CD4-positive, CD25-positive, alpha-beta regulatory T cell (primary cell): ENCODE measurements at regions not wholly inside any gene's neighbourhood (a gene's known extent, or its start where the extent isn't known, plus 50 kb on each side); places are given as distances from the start of the nearest gene placed in this dataset.

ENCODE experiments used
- ATAC-seq, 2 donors: fragments of 150-1000 bp; cut with Tn5 transposase; one replicate each; pipeline ENCODE4 v1.10.0; 2021; ENCODE audit warnings: low read depth in 2 of 2, moderate number of reproducible peaks in 2 of 2, moderate library complexity in 1 of 2
- DNase-seq, 3 donors: peaks; one replicate each; pipeline versions ENCODE4 v3.0.0 to v3.0.0-alpha.2; 2012 to 2022; ENCODE audit warnings: mixed read lengths in 1 of 3
- H3K27ac ChIP-seq: one replicate; pipeline ENCODE4 v1.7.0; 2013; ENCODE audit warnings: mild to moderate bottlenecking, low read length; ENCODE audit not compliant: insufficient read depth, poor library complexity, severe bottlenecking
- H3K27me3 ChIP-seq: one replicate; pipeline ENCODE4 v1.7.0; 2013; ENCODE audit warnings: low read length; ENCODE audit not compliant: control insufficient read depth, insufficient read depth
- H3K36me3 ChIP-seq: one replicate; pipeline ENCODE4 v1.7.0; 2013; ENCODE audit warnings: mild to moderate bottlenecking, low read length, moderate library complexity; ENCODE audit not compliant: control insufficient read depth, insufficient read depth
- H3K4me1 ChIP-seq: 2 replicates; pipeline ENCODE4 v1.7.0; 2013; ENCODE audit warnings: mild to moderate bottlenecking, low read length; ENCODE audit not compliant: insufficient read depth, control insufficient read depth, poor library complexity, severe bottlenecking
- H3K4me3 ChIP-seq: one replicate; pipeline ENCODE4 v1.7.0; 2013; ENCODE audit warnings: low read depth, mild to moderate bottlenecking, low read length, moderate library complexity
- H3K9me3 ChIP-seq, 2 experiments: 1 replicate in 1 of 2; 2 replicates in 1 of 2; pipeline ENCODE4 v1.7.0; 2013; ENCODE audit warnings: low read length in 2 of 2, mild to moderate bottlenecking in 1 of 2, moderate library complexity in 1 of 2; ENCODE audit not compliant: control insufficient read depth in 2 of 2
- H3K27ac Mint-ChIP-seq, 3 donors: one replicate each; pipeline ENCODE4 v1.8.0; 2020 to 2022; ENCODE audit warnings: mild to moderate bottlenecking in 3 of 3, mixed read lengths in 3 of 3, moderate library complexity in 2 of 3
- H3K27me3 Mint-ChIP-seq: one replicate; pipeline ENCODE4 v1.8.0; 2022; ENCODE audit warnings: mild to moderate bottlenecking, mixed read lengths
- H3K36me3 Mint-ChIP-seq: one replicate; pipeline ENCODE4 v1.8.0; 2020; ENCODE audit warnings: mixed read lengths
- H3K4me1 Mint-ChIP-seq, 4 donors: one replicate each; pipeline ENCODE4 v1.8.0; 2020 to 2022; ENCODE audit warnings: mixed read lengths in 4 of 4, mild to moderate bottlenecking in 1 of 4
- H3K4me3 Mint-ChIP-seq, 4 donors: one replicate each; pipeline ENCODE4 v1.8.0; 2020 to 2022; ENCODE audit warnings: mild to moderate bottlenecking in 4 of 4, mixed read lengths in 4 of 4, moderate library complexity in 3 of 4
- H3K9me3 Mint-ChIP-seq, 7 donors: one replicate each; pipeline ENCODE4 v1.8.0; 2020 to 2022; ENCODE audit warnings: mixed read lengths in 7 of 7, mild to moderate bottlenecking in 3 of 7, moderate library complexity in 2 of 7

DNA sequence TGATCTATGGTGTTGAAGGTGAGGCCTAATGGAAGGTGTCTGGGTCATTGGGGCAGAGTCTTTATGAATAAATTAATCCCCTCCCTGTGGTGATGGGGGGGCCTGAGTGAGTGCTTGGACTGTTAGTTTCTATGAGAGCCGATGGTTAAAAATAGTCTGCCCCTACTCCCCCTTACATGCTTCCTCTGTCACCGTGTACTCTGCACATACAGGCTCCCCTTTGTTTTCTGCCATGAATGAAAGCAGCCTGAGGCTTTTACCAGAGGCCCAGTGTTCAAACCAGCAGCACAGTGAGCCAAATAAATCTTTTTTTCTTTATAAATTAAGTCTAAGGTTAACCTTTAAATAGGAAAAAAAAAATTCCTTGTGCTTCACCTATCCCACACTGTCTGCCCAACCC is 657.0 kb downstream of the AMY1C start:
- Histone ChIP-seq H3K27ac (no peak overlapping the region), H3K9me3 (peaks cover 3 to 6% of the 10 kb centered on the region in 2 experiments), H3K4me1 (no peaks in the 10 kb centered on the region), H3K36me3 (no peaks in the 10 kb centered on the region), H3K4me3 (no peak overlapping the region), H3K27me3 (no peaks in the 10 kb centered on the region)
- no peaks in the 10 kb centered on the region for H3K4me1 Mint-ChIP-seq
- H3K4me3 Mint-ChIP-seq = no peak overlapping the region
- no peaks in the 10 kb centered on the region for H3K27me3 Mint-ChIP-seq
- DNase-seq (no peak), ATAC-seq (no peak)
- no peaks in the 10 kb centered on the region for H3K36me3 Mint-ChIP-seq
- H3K9me3 Mint-ChIP-seq = peaks cover 0 to 23% (median 8%) of the 10 kb centered on the region in 7 donors
- H3K27ac Mint-ChIP-seq = no peak overlapping the region

DNA sequence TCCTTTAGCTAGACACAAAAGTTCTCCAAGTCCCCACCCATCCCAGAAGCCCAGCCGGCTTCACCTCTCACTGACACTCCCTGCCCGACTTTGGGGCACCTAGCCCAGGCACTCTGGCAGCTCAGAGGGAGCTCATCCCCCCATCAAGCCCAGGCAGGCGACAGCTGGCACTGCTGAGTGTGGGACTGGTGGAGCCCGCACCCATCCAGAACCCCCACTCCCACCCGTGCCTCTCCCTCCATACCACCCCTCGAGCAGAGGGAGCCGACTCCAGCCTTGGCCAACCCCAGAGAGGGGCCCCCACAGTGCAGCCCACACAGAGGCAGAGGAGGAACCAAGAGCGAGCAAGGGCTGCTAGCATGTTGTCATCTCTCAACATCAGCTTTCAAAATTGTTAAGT is 658.6 kb downstream of the AMY1C start:
- Mint-ChIP-seq H3K4me1 (no peaks in the 10 kb centered on the region), H3K27me3 (no peaks in the 10 kb centered on the region)

DNA sequence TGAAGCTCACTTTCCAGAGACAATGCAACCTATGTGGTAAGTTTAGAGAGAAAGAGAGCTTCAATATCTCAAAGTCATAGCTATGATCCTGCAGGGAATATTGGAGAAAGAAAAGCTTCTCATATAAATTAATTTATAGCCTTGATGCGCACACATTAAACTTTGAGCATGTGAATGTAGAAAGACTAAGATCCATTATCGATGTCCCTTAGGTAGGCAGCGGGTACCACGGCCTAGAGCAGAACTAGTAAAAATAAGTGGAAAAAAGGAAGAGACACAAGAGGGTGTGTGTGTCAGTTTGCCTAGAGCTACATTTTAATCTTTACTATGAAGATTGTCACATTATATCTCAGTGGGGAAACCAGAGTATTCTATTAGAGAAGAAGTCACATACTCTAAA is 685.6 kb downstream of the AMY1C start:
- no peak overlapping the region for H3K4me3 ChIP-seq
- DNase-seq = no peak
- no peaks in the 10 kb centered on the region for H3K4me1 Mint-ChIP-seq
- peaks cover 0 to 6% of the 10 kb centered on the region in 2 experiments for H3K9me3 ChIP-seq
- ATAC-seq = no peak
- H3K4me1 ChIP-seq = no peaks in the 10 kb centered on the region
- H3K27ac Mint-ChIP-seq = no peak overlapping the region
- H3K27ac ChIP-seq = no peak overlapping the region
- no peaks in the 10 kb centered on the region for H3K36me3 ChIP-seq
- no peaks in the 10 kb centered on the region for H3K27me3 ChIP-seq
- no peaks in the 10 kb centered on the region for H3K27me3 Mint-ChIP-seq
- no peaks in the 10 kb centered on the region for H3K36me3 Mint-ChIP-seq
- no peak overlapping the region for H3K4me3 Mint-ChIP-seq
- peaks cover 0 to 24% (median 7%) of the 10 kb centered on the region in 7 donors for H3K9me3 Mint-ChIP-seq

More for the DNA sequence above, 658.6 kb downstream of the AMY1C start:
- H3K9me3 Mint-ChIP-seq = peaks cover 0 to 19% (median 7%) of the 10 kb centered on the region in 7 donors
- H3K27me3 ChIP-seq = no peaks in the 10 kb centered on the region
- no peaks in the 10 kb centered on the region for H3K36me3 ChIP-seq
- DNase-seq = no peak
- no peak overlapping the region for H3K4me3 Mint-ChIP-seq
- ATAC-seq = no peak
- H3K9me3 ChIP-seq = peaks cover 3 to 6% of the 10 kb centered on the region in 2 experiments
- H3K27ac Mint-ChIP-seq = no peak overlapping the region
- H3K4me3 ChIP-seq = no peak overlapping the region
- H3K36me3 Mint-ChIP-seq = no peaks in the 10 kb centered on the region
- no peak overlapping the region for H3K27ac ChIP-seq
- no peaks in the 10 kb centered on the region for H3K4me1 ChIP-seq

DNA sequence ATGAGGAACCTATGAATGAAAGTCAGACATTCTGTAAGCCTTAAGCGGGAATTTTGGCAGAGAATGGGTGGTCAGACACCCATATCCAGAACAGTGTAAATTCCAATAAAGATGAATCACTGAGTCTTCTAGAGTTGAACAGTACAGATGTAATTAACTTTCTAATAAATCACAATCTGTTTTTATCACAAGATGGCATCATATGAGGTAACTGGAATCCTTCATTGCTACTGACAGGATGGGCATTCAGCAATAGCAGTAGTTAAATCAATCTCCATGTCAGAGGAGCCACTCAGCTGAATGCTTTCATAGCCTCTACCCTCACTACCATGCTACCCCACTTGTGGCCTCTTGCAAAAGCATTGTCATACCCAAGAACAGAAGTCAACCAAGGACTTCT is 690.3 kb downstream of the AMY1C start:
- H3K27ac ChIP-seq = no peak overlapping the region
- H3K36me3 Mint-ChIP-seq = no peaks in the 10 kb centered on the region
- no peak overlapping the region for H3K4me3 Mint-ChIP-seq
- H3K9me3 Mint-ChIP-seq = peaks cover 0 to 38% (median 10%) of the 10 kb centered on the region in 7 donors
- H3K9me3 ChIP-seq = peaks cover 2 to 7% of the 10 kb centered on the region in 2 experiments
- ATAC-seq (no peak), DNase-seq (no peak)
- H3K4me1 ChIP-seq = no peaks in the 10 kb centered on the region
- no peaks in the 10 kb centered on the region for H3K27me3 Mint-ChIP-seq
- H3K36me3 ChIP-seq = no peaks in the 10 kb centered on the region
- H3K27me3 ChIP-seq = no peaks in the 10 kb centered on the region
- H3K4me1 Mint-ChIP-seq = no peaks in the 10 kb centered on the region
- no peak overlapping the region for H3K27ac Mint-ChIP-seq
- no peak overlapping the region for H3K4me3 ChIP-seq

DNA sequence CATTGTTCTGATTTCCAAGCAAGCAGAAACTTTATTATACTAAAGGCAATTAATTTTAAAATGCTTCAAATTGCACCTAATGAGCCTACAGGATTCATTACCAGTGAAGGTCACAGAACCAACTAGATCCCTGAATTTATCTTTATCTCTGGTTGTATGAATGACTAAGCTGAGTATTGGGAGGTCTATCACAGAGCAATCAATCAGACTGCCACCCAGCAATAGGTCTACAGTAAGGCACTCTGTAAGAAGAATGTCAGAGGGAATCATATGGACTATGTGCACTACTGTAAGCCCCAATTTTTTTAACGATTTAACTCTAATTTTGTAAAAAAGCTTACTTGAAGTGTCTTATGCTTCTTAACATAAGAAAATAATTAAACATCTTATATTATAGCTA is 707.0 kb downstream of the AMY1C start:
- DNase-seq = no peak
- Mint-ChIP-seq H3K9me3 (peaks cover 3 to 46% (median 20%) of the 10 kb centered on the region in 7 donors), H3K4me3 (no peak overlapping the region), H3K36me3 (no peaks in the 10 kb centered on the region), H3K4me1 (no peaks in the 10 kb centered on the region), H3K27ac (no peak overlapping the region), H3K27me3 (no peaks in the 10 kb centered on the region)
- Histone ChIP-seq H3K27me3 (no peaks in the 10 kb centered on the region), H3K36me3 (no peaks in the 10 kb centered on the region), H3K9me3 (peaks cover 7 to 30% of the 10 kb centered on the region in 2 experiments), H3K4me1 (no peaks in the 10 kb centered on the region), H3K27ac (no peak overlapping the region), H3K4me3 (no peak overlapping the region)
- ATAC-seq = no peak

GRCh38 chr1:104459886-104460285 is 710.2 kb downstream of the AMY1C start:
- H3K9me3 ChIP-seq = peaks cover 8 to 48% of the 10 kb centered on the region in 2 experiments
- no peak for ATAC-seq
- no peaks in the 10 kb centered on the region for H3K27me3 ChIP-seq
- no peak overlapping the region for H3K27ac ChIP-seq
- Mint-ChIP-seq H3K27me3 (no peaks in the 10 kb centered on the region), H3K36me3 (no peaks in the 10 kb centered on the region), H3K4me3 (no peak overlapping the region), H3K9me3 (peaks cover 3 to 43% (median 22%) of the 10 kb centered on the region in 7 donors), H3K27ac (no peak overlapping the region), H3K4me1 (no peaks in the 10 kb centered on the region)
- no peaks in the 10 kb centered on the region for H3K4me1 ChIP-seq
- no peaks in the 10 kb centered on the region for H3K36me3 ChIP-seq
- H3K4me3 ChIP-seq = no peak overlapping the region
- no peak for DNase-seq

DNA sequence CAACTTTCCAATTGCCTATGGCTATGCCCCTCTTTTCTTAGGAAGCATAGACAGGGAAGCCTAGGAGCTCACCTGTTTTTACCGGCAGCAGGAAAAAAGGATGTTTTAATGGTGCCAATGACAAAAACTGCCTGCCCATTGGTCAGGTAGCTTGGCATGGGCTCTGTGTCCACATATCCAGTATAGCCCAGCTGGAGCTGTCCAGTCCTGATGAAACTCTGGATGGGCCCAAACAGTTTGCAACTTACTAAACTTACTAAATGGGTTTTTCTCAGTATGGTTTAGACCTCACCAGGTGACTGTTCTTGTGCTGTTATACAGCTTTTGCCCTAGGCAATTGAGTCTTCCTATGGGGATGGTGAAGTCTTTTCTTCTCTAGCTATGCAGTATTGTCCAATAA is 711.2 kb downstream of the AMY1C start:
- Histone ChIP-seq H3K27ac (no peak overlapping the region), H3K36me3 (no peaks in the 10 kb centered on the region), H3K4me1 (no peaks in the 10 kb centered on the region), H3K4me3 (no peak overlapping the region), H3K27me3 (no peaks in the 10 kb centered on the region), H3K9me3 (peaks cover 8 to 51% of the 10 kb centered on the region in 2 experiments)
- Mint-ChIP-seq H3K9me3 (peaks cover 3 to 38% (median 19%) of the 10 kb centered on the region in 7 donors), H3K27me3 (no peaks in the 10 kb centered on the region), H3K4me1 (no peaks in the 10 kb centered on the region), H3K27ac (no peak overlapping the region), H3K36me3 (no peaks in the 10 kb centered on the region), H3K4me3 (no peak overlapping the region)
- DNase-seq (no peak), ATAC-seq (no peak)

GRCh38 chr1:104463126-104463697 is 713.5 kb downstream of the AMY1C start:
- no peak for ATAC-seq
- peaks cover 0 to 40% (median 21%) of the 10 kb centered on the region in 7 donors for H3K9me3 Mint-ChIP-seq

More at GRCh38 chr1:104463126-104463697, 713.5 kb downstream of the AMY1C start:
- peaks cover 6 to 54% of the 10 kb centered on the region in 2 experiments for H3K9me3 ChIP-seq
- H3K27ac Mint-ChIP-seq = no peak overlapping the region
- no peak overlapping the region for H3K4me3 ChIP-seq
- no peaks in the 10 kb centered on the region for H3K36me3 Mint-ChIP-seq
- H3K27me3 ChIP-seq = no peaks in the 10 kb centered on the region
- H3K4me3 Mint-ChIP-seq = no peak overlapping the region
- no peaks in the 10 kb centered on the region for H3K27me3 Mint-ChIP-seq
- DNase-seq = no peak
- no peaks in the 10 kb centered on the region for H3K4me1 ChIP-seq
- H3K36me3 ChIP-seq = no peaks in the 10 kb centered on the region
- no peak overlapping the region for H3K27ac ChIP-seq
- H3K4me1 Mint-ChIP-seq = no peaks in the 10 kb centered on the region
